Upper lobe of left lung (tissue), 6 donors: ENCODE measurements at regions not wholly inside any gene's neighbourhood (a gene's known extent, or its start where the extent isn't known, plus 50 kb on each side); places are given as distances from the start of the nearest gene placed in this dataset.

Source experiments
- ATAC-seq, 2 donors: fragments of 200-7000 bp; cut with Tn5 transposase; one replicate each; pipeline ENCODE4 v1.9.1; 2022; ENCODE audit warnings: mild to moderate bottlenecking in 2 of 2, moderate library complexity in 2 of 2; ENCODE audit not compliant: low FRiP score in 2 of 2
- DNase-seq, 2 donors: peaks; one replicate each; pipeline ENCODE4 v3.0.0-alpha.2; 2019 to 2020
- H3K27ac ChIP-seq, 4 donors: fragments of 200-600 bp; sonication (generic); one replicate each; pipeline ENCODE4 v1.5.1; 2016 to 2019
- H3K27me3 ChIP-seq, 4 donors: fragments of 200-600 bp; sonication (generic); one replicate each; pipeline ENCODE4 v1.5.1; 2017 to 2019
- H3K36me3 ChIP-seq, 4 donors: fragments of 200-600 bp; sonication (generic); one replicate each; pipeline ENCODE4 v1.5.1; 2016 to 2019
- H3K4me1 ChIP-seq, 4 donors: fragments of 200-600 bp; sonication (generic); one replicate each; pipeline ENCODE4 v1.5.1; 2018 to 2019
- H3K4me3 ChIP-seq, 4 donors: fragments of 200-600 bp; sonication (generic); one replicate each; pipeline ENCODE4 v1.5.1; 2017 to 2019; ENCODE audit warnings: mild to moderate bottlenecking in 2 of 4, moderate library complexity in 1 of 4
- H3K9me3 ChIP-seq, 4 donors: fragments of 200-600 bp; sonication (generic); one replicate each; pipeline ENCODE4 v1.5.1; 2018 to 2019
- EP300 ChIP-seq, 4 donors: sonication (generic); formaldehyde crosslinking; IDR thresholded peaks; one replicate each; pipeline ENCODE4 v1.5.1; 2017; ENCODE audit warnings: antibody characterized with exemption in 4 of 4, control low read depth in 2 of 4
- POLR2A ChIP-seq, 4 donors: fragments of 450-650 bp; IDR thresholded peaks; one replicate each; pipeline ENCODE4 v1.5.1; 2016 to 2017; ENCODE audit warnings: antibody characterized with exemption in 4 of 4, mild to moderate bottlenecking in 2 of 4
- POLR2AphosphoS5 ChIP-seq, 2 donors: sonication (generic); formaldehyde crosslinking; IDR thresholded peaks; one replicate each; pipeline ENCODE4 v1.5.1; 2017; ENCODE audit warnings: antibody characterized with exemption in 2 of 2
- WGBS, 2 donors: methylation state at CpG; one replicate each; pipeline ENCODE4 v1.1.5; 2017 to 2018; 5-methylcytosine and 5-hydroxymethylcytosine counted together
- TF ChIP-seq, protein P1 (sequence below), 6 experiments: fragments of 450-650 bp in 4 of 6; fragments of 200-600 bp in 2 of 6; sonication (generic) in 2 of 6; IDR thresholded peaks; one replicate each; pipeline ENCODE4 v1.5.1; 2016 to 2019; ENCODE audit warnings: antibody characterized with exemption in 6 of 6
- donor health status: DM: no; HTN: no; CAD: no; lungs with moderate emphysema.
- donor health status: DM: no; HTN: yes; CAD: no; lungs with severe emphysema.

DNA sequence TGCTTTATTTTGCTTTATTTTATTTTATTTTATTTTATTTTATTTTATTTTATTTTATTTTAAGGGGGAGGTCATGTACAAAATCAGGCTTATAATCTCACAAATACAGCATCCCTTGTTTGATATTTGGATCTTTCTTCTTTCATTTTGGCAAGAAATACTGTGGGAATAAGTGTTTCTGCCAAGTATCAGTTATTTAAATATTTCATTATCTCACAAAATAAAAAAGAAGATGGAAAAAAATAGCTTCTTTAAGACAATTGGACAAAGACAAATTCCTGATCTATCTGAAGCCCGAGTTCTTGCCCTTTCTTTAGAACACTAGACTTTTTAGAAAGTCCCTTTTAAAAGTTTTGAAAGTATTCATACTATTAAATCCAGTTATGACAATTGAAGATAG is 560.5 kb upstream of the ZEB2 start:
- Histone ChIP-seq H3K27me3 (no peaks in the 10 kb centered on the region), H3K4me3 (no peak overlapping the region), H3K4me1 (no peaks in the 10 kb centered on the region), H3K27ac (no peak overlapping the region), H3K36me3 (no peaks in the 10 kb centered on the region), H3K9me3 (no peaks in the 10 kb centered on the region)
- WGBS, 2 donors, result 58 to 66% methylated on average over 1 of the region's 1 CpG
- DNase-seq (no peak), ATAC-seq (no peak)
- no peak for TF ChIP-seq POLR2AphosphoS5 (IDR thresholded peaks at IDR 0.05)

DNA sequence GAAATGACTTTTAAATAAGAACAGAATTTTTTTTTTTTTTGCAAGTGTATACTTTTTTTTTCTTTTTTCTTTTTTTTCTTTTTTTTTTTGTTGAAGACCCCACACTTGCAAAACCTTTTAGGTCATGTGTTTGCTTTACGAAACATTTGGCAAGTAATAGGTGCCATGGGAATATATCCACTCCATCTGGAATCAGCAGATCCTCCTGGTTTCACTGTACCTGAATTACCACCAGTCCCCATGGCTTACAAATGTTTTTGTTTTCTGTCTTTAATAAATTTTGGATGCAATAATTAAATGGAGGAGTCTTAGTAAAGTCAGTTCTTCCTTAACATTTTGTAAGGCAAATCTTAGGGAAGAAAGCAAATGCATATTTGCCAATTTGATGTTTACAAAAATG is 559.7 kb upstream of the ZEB2 start:
- 82 to 93% methylated on average over 1 of the region's 1 CpG for WGBS, 2 donors
- Histone ChIP-seq H3K27me3 (no peaks in the 10 kb centered on the region), H3K4me3 (no peak overlapping the region), H3K36me3 (no peaks in the 10 kb centered on the region), H3K4me1 (no peaks in the 10 kb centered on the region), H3K27ac (no peak overlapping the region), H3K9me3 (no peaks in the 10 kb centered on the region)
- no peak for DNase-seq
- TF ChIP-seq POLR2A (IDR thresholded peaks at IDR 0.05) (no peak), EP300 (IDR thresholded peaks at IDR 0.05) (no peak), POLR2AphosphoS5 (IDR thresholded peaks at IDR 0.05) (no peak)
- TF ChIP-seq, protein P1, sequence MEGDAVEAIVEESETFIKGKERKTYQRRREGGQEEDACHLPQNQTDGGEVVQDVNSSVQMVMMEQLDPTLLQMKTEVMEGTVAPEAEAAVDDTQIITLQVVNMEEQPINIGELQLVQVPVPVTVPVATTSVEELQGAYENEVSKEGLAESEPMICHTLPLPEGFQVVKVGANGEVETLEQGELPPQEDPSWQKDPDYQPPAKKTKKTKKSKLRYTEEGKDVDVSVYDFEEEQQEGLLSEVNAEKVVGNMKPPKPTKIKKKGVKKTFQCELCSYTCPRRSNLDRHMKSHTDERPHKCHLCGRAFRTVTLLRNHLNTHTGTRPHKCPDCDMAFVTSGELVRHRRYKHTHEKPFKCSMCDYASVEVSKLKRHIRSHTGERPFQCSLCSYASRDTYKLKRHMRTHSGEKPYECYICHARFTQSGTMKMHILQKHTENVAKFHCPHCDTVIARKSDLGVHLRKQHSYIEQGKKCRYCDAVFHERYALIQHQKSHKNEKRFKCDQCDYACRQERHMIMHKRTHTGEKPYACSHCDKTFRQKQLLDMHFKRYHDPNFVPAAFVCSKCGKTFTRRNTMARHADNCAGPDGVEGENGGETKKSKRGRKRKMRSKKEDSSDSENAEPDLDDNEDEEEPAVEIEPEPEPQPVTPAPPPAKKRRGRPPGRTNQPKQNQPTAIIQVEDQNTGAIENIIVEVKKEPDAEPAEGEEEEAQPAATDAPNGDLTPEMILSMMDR (IDR thresholded peaks at IDR 0.05), result no peak
- no peak for ATAC-seq

DNA sequence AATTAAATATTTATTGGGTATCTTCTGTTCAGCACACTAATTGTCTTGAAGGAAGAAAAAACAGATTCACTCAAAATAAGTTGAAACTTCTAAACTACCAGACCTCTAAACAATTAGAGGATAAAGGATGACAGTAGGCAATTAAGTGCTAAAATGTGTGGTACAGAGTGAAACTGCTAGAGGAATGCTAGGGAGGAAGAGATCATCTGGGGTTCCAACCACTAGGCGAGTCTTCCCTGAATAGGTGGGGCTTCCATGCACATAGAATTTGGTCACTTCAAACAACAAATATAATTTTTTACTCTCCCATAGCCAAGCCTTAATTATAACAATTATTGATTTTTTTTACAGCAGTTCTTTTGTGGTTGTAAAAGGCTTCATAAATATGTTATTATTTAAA is 559.0 kb upstream of the ZEB2 start:
- H3K27me3 ChIP-seq, result no peaks in the 10 kb centered on the region
- WGBS, 2 donors, result 91 to 94% methylated on average over 1 of the region's 1 CpG
- H3K36me3 ChIP-seq, result no peaks in the 10 kb centered on the region
- H3K27ac ChIP-seq, result no peak overlapping the region
- no peaks in the 10 kb centered on the region for H3K9me3 ChIP-seq
- no peak overlapping the region for H3K4me3 ChIP-seq
- no peak for ATAC-seq
- TF ChIP-seq POLR2A (IDR thresholded peaks at IDR 0.05) (no peak), POLR2AphosphoS5 (IDR thresholded peaks at IDR 0.05) (no peak), EP300 (IDR thresholded peaks at IDR 0.05) (no peak)
- TF ChIP-seq, protein P1 (IDR thresholded peaks at IDR 0.05), result no peak
- H3K4me1 ChIP-seq, result no peaks in the 10 kb centered on the region
- no peak for DNase-seq

DNA sequence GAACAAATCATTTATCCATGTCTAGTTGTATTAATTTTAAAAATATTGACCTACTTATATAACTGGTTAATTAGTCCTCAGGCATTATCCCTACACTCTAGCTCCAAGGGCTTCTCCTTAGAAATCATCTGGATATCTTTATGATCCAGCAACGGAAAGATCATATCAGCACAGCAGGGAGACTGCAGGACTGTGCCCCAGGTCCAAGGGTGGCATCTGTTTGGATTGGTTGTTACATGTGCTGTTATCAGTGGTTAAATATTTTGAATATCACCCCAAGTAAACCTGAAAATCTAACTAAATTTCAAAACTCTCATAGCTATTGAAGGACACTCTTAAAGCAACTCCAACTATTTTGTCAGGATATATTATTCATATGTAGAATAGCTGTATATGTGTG is 556.2 kb upstream of the ZEB2 start:
- H3K4me3 ChIP-seq, result no peak overlapping the region
- H3K4me1 ChIP-seq, result no peaks in the 10 kb centered on the region
- no peak overlapping the region for H3K27ac ChIP-seq
- DNase-seq (no peak), ATAC-seq (no peak)
- H3K27me3 ChIP-seq, result no peaks in the 10 kb centered on the region
- no peaks in the 10 kb centered on the region for H3K9me3 ChIP-seq
- TF ChIP-seq POLR2AphosphoS5 (IDR thresholded peaks at IDR 0.05), result no peak
- no peaks in the 10 kb centered on the region for H3K36me3 ChIP-seq
- 86 to 90% methylated on average over 1 of the region's 1 CpG for WGBS, 2 donors

DNA sequence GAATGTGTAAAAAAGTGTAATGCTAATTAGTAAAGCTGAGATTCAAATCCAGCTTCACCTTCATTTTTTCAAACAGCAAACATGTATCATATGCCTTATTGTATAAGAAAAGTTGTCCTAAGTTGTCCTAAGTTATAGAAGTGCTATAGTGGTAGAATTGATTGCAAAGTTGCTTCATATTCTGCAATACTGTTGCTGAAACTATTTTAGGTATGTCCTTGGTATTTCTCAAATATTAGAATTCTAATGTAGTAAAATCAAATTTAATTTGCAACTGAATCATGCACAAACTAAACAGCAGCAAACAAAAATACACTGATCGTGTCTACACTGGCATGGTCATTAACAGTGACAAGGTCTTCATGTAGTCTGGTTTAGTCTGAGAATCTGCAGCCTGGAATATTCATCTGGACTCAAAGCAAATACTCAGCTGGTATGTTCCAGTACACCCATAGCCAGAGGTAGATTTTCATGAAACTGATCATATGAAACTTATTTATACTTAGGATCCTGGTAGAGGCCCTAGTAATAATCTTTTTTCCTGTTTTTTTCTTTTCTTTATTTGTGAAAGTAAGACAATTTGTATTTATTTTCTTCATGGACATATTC is 555.6 kb upstream of the ZEB2 start:
- H3K27me3 ChIP-seq, result no peaks in the 10 kb centered on the region
- H3K4me3 ChIP-seq, result no peak overlapping the region
- DNase-seq (no peak), ATAC-seq (no peak)
- 63 to 88% methylated on average over 1 of the region's 1 CpG for WGBS, 2 donors
- H3K4me1 ChIP-seq, result no peaks in the 10 kb centered on the region
- no peaks in the 10 kb centered on the region for H3K36me3 ChIP-seq
- no peak for TF ChIP-seq POLR2AphosphoS5 (IDR thresholded peaks at IDR 0.05)
- TF ChIP-seq, protein P1 (IDR thresholded peaks at IDR 0.05), result no peak
- TF ChIP-seq POLR2A (IDR thresholded peaks at IDR 0.05), result no peak
- no peak for TF ChIP-seq EP300 (IDR thresholded peaks at IDR 0.05)
- no peak overlapping the region for H3K27ac ChIP-seq
- H3K9me3 ChIP-seq, result no peaks in the 10 kb centered on the region

DNA sequence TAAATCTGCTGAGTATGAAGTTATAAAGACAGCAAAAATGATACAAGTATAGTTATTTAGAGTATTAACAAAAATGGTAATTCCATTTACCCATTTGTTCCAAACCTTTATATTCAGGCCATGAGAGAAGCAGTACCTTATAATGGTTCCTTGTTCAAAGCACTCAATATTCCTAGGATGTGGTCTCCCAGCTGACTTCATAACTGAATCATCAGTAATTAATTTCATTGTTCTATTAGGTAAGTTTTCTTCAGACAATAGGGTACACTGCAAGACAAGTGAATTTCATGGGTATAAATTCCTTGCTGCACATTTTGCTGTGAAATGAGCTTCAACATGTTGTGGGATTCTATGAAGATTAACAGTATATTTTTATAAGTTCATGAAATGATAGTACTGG is 550.8 kb upstream of the ZEB2 start:
- TF ChIP-seq POLR2AphosphoS5 (IDR thresholded peaks at IDR 0.05) (no peak), EP300 (IDR thresholded peaks at IDR 0.05) (no peak), POLR2A (IDR thresholded peaks at IDR 0.05) (no peak)
- TF ChIP-seq, protein P1 (IDR thresholded peaks at IDR 0.05), result no peak
- no peak for ATAC-seq
- H3K9me3 ChIP-seq, result no peaks in the 10 kb centered on the region
- peaks cover 0 to 8% (median 1%) of the 10 kb centered on the region in 4 donors for H3K4me1 ChIP-seq
- H3K27ac ChIP-seq, result no peak overlapping the region
- no peak for DNase-seq
- no peaks in the 10 kb centered on the region for H3K36me3 ChIP-seq
- no peak overlapping the region for H3K4me3 ChIP-seq
- no peaks in the 10 kb centered on the region for H3K27me3 ChIP-seq
